Coronary artery (tissue), 2 donors: ENCODE measurements at regions not wholly inside any gene's neighbourhood (a gene's known extent, or its start where the extent isn't known, plus 50 kb on each side); places are given as distances from the start of the nearest gene placed in this dataset.

Experiments
- DNase-seq: peaks from one replicate; pipeline ENCODE4 v3.0.0-alpha.2; 2017; ENCODE audit warnings: low spot score
- H3K27ac ChIP-seq, 2 donors: fragments of 200-600 bp; sonication (generic); one replicate each; pipeline ENCODE4 v1.5.1; 2016 to 2019
- H3K4me3 ChIP-seq: fragments of 200-600 bp; sonication (generic); 2 replicates; pipeline ENCODE4 v1.5.1; 2016; ENCODE audit warnings: mild to moderate bottlenecking, moderate library complexity
- TF ChIP-seq, protein P1 (sequence below): fragments of 200-600 bp; sonication (generic); IDR thresholded peaks from one replicate; pipeline ENCODE4 v1.5.1; 2019; ENCODE audit warnings: antibody characterized with exemption

DNA sequence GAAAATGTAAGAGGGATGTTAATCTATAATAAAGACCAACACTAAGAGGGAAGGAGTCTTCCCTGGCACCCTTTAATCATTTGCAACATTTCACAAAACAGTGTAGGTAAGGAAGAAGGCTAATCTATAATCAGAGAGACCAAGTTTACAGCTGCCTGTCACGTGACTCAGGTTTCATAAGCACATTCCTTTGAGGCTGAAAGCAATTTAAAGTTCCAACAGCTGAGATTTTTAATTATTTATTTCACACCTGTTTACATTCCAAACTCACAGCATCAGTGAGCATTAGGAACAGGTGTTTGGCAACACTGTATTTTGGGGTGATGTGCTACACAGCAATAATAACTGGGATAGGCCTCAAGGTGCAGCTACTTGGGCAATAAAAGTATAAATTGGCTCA is 75.7 kb upstream of the PGBD5 start:
- DNase-seq = no peak
- H3K4me3 ChIP-seq = no peak overlapping the region
- no peak overlapping the region for H3K27ac ChIP-seq
- TF ChIP-seq, protein P1, sequence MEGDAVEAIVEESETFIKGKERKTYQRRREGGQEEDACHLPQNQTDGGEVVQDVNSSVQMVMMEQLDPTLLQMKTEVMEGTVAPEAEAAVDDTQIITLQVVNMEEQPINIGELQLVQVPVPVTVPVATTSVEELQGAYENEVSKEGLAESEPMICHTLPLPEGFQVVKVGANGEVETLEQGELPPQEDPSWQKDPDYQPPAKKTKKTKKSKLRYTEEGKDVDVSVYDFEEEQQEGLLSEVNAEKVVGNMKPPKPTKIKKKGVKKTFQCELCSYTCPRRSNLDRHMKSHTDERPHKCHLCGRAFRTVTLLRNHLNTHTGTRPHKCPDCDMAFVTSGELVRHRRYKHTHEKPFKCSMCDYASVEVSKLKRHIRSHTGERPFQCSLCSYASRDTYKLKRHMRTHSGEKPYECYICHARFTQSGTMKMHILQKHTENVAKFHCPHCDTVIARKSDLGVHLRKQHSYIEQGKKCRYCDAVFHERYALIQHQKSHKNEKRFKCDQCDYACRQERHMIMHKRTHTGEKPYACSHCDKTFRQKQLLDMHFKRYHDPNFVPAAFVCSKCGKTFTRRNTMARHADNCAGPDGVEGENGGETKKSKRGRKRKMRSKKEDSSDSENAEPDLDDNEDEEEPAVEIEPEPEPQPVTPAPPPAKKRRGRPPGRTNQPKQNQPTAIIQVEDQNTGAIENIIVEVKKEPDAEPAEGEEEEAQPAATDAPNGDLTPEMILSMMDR = no peak

DNA sequence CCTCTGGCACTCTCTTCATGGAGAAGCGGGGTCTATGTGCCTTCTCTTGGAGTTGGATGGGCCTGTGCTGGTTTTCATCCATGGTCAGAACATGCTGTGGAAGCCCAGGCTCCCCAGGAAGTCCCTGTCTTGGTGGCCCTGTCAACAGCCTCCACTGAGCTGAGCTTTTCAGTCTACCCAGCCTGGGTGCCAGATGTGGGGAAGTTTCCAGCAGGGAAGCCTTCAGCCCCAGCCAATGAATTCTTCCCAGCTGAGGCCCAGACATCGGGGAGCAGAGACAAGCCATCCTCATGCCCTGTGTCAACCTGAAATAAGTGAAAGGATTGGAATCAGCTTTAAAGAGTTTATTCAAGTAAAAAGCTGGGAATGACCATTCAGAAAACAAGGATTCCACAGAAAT is 75.1 kb upstream of the PGBD5 start:
- Histone ChIP-seq H3K4me3 (no peak overlapping the region), H3K27ac (no peak overlapping the region)
- no peak for DNase-seq
- TF ChIP-seq, protein P1 = no peak

DNA sequence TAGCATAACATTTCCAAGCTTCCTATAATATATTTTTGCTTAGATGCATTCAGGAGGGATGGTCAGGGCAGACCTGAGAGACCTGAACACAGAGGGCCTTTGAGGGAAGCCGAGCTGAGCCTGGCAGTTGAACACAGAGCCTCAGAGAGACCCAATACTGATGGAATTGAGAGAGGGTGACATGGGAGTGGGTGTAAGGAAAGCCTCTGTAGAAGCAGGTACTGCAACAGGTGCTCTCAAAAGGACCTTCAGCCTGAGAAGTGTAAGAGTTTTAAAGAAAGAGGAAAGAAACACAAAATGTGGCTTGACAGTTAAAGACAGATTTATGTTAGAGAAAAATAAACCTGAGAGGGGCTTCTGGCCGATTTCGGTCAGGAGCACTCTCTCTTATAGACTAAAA is 73.9 kb upstream of the PGBD5 start:
- no peak for DNase-seq
- Histone ChIP-seq H3K4me3 (no peak overlapping the region), H3K27ac (no peak overlapping the region)
- TF ChIP-seq, protein P1 = no peak

DNA sequence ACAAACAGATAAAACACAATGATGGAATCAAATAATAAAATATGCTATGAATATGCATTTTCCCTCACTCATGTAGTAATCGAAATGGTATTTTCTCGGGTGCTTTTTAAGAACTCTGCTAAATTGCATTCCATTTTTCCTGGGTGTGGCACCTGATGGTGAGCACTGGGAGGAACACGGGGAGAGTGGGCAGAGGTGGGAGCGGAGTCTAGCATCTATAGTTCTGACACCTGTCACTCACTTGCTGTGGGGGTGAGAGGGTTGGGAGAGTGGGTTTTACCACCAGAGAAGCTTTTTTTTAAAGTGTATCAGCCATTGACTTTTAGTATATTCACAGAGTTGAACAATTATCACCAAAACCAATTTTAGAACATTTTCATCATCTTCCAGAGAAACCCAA is 73.4 kb upstream of the PGBD5 start:
- TF ChIP-seq, protein P1 = no peak
- Histone ChIP-seq H3K4me3 (no peak overlapping the region), H3K27ac (no peak overlapping the region)
- DNase-seq = no peak

DNA sequence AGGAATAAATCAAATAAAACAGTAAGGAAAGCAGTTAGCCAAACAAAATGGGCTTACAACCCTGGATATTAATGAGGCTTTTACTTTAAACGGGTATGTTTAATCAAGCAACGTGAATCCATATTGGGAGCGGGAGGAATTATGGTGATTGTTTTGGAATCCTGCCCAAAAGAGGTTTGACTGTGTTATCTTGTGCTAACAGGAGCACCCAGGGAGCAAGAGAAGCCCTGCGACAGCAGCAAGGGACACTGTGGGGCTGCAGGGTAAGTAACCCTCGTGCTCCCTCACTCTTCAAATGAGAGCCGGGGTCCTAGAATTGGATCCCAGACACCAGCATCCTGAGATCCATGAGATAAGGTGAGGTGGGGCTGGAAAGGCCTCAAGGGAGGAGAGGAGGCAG is 72.6 kb upstream of the PGBD5 start:
- H3K27ac ChIP-seq = no peak overlapping the region
- no peak overlapping the region for H3K4me3 ChIP-seq
- no peak for DNase-seq
- TF ChIP-seq, protein P1 = no peak

DNA sequence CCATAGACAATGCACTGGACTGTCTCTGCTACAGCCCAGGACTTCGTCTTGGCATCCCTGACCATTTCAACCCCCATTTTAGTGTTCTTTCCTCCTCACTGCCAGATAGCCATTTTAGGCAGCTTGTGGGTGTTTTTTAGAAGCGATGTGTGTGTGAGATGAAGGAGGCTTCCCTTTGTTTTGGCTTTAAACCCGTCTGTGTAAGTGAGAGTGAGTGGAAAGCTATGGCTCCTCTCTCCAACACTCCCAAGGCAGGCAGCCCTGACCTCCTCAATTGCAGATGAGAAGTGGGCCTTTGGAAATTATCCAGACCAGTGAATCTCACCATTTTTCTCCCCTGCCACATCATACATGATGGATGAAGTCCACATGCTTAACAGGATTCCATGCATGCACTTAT is 70.3 kb upstream of the PGBD5 start:
- Histone ChIP-seq H3K27ac (no peak overlapping the region), H3K4me3 (peak overlapping the region; percentile 53)
- DNase-seq = no peak
- TF ChIP-seq, protein P1 = no peak

DNA sequence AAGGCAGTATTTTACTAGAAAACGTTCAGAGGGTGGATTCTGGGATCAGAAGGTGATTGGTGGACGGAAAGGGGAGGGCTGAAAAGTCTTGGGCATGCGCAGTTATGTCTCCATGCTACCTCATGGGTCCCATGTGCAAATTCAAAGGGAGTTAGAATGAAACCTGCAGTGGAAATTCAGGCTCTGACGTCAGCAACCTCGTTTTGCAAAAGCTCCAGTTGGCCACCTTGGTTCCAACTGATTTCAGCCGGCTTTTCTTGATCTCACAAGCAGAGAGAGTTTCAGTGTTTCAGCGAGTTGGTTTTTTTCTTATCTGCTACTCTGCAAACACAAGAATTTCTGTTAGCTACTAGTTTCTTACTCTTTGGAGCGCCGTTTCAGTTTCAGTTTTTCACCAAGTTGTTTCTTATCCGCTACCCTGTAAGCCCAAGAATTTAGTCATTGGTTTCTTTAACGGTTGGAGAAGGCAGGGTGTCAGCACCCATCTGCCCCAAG is 69.8 kb upstream of the PGBD5 start:
- DNase-seq = no peak

More for the DNA sequence above, 69.8 kb upstream of the PGBD5 start:
- TF ChIP-seq, protein P1 = no peak
- H3K27ac ChIP-seq = no peak overlapping the region
- H3K4me3 ChIP-seq = peak overlapping the region; percentile 53
